ENCODE measurements at regions not wholly inside any gene's neighbourhood (a gene's known extent, or its start where the extent isn't known, plus 50 kb on each side); places are given as distances from the start of the nearest gene placed in this dataset.

GRCh38 chr5:72651779-72652178 lies 144.6 kb upstream of the ZNF366 start:
- Histone ChIP-seq H3K4me3 (no peak overlapping the region), H3K36me3 (no peaks in the 10 kb centered on the region), H3K9me3 (no peaks in the 10 kb centered on the region), H3K4me1 (ENCODE audit: insufficient read depth) (no peaks in the 10 kb centered on the region), H3K27ac (no peak overlapping the region), H3K27me3 (no peaks in the 10 kb centered on the region)
- TF ChIP-seq EP300 (IDR thresholded peaks at IDR 0.05) (no peak), CTCF (IDR thresholded peaks at IDR 0.05) (no peak), POLR2A (IDR thresholded peaks at IDR 0.05) (no peak)
- intact Hi-C loops (cut with DNase I), result no loop called here
- no peak for DNase-seq

- intact Hi-C loops (cut with DNase I), result no loop called here
- WGBS, 3 donors, result 92 to 96% (median 96%) methylated on average over 8 of the region's 8 CpGs
- no peaks in the 10 kb centered on the region for H3K4me1 ChIP-seq (ENCODE audit: insufficient read depth)
- H3K9me3 ChIP-seq, result no peaks in the 10 kb centered on the region
- TF ChIP-seq POLR2A (IDR thresholded peaks at IDR 0.05), result no peak
- TF ChIP-seq CTCF (IDR thresholded peaks at IDR 0.05), result no peak
- TF ChIP-seq EP300 (IDR thresholded peaks at IDR 0.05), result no peak
- H3K4me3 ChIP-seq, result no peak overlapping the region
- no peaks in the 10 kb centered on the region for H3K27me3 ChIP-seq
- no peak for DNase-seq
- H3K27ac ChIP-seq, result no peak overlapping the region
- no peaks in the 10 kb centered on the region for H3K36me3 ChIP-seq
Observed at GRCh38 chr5:72651109-72651508, 143.9 kb upstream of the ZNF366 start.

- no peaks in the 10 kb centered on the region for H3K27me3 ChIP-seq
- no peaks in the 10 kb centered on the region for H3K36me3 ChIP-seq
- intact Hi-C loops (cut with DNase I), result no loop called here
- H3K4me3 ChIP-seq, result no peak overlapping the region
- WGBS, 3 donors, result 73 to 81% (median 74%) methylated on average over 7 of the region's 7 CpGs
- TF ChIP-seq EP300 (IDR thresholded peaks at IDR 0.05), result no peak
- TF ChIP-seq CTCF (IDR thresholded peaks at IDR 0.05), result no peak
- no peak for TF ChIP-seq POLR2A (IDR thresholded peaks at IDR 0.05)
- DNase-seq, result no peak
- no peak overlapping the region for H3K27ac ChIP-seq
- no peaks in the 10 kb centered on the region for H3K9me3 ChIP-seq
- H3K4me1 ChIP-seq (ENCODE audit: insufficient read depth), result no peaks in the 10 kb centered on the region
Observed at GRCh38 chr5:72649449-72649848, 142.2 kb upstream of the ZNF366 start.

GRCh38 chr5:72648480-72648879 lies 141.3 kb upstream of the ZNF366 start:
- no peak overlapping the region for H3K27ac ChIP-seq
- WGBS, 3 donors, result 62 to 80% (median 63%) methylated on average over 1 of the region's 1 CpG
- no peak for DNase-seq

GRCh38 chr5:72647806-72648205 lies 140.6 kb upstream of the ZNF366 start:
- 30 to 45% (median 44%) methylated on average over 2 of the region's 2 CpGs for WGBS, 3 donors
- Histone ChIP-seq H3K4me3 (no peak overlapping the region), H3K27me3 (no peaks in the 10 kb centered on the region), H3K36me3 (no peaks in the 10 kb centered on the region), H3K27ac (no peak overlapping the region), H3K9me3 (no peaks in the 10 kb centered on the region), H3K4me1 (ENCODE audit: insufficient read depth) (no peaks in the 10 kb centered on the region)
- DNase-seq, result no peak
- intact Hi-C loops (cut with DNase I), result no loop called here
- TF ChIP-seq EP300 (IDR thresholded peaks at IDR 0.05) (no peak), POLR2A (IDR thresholded peaks at IDR 0.05) (no peak), CTCF (IDR thresholded peaks at IDR 0.05) (no peak)

More at GRCh38 chr5:72648480-72648879, 141.3 kb upstream of the ZNF366 start:
- intact Hi-C loops (cut with DNase I), result no loop called here
- Histone ChIP-seq H3K4me3 (no peak overlapping the region), H3K36me3 (no peaks in the 10 kb centered on the region), H3K4me1 (ENCODE audit: insufficient read depth) (no peaks in the 10 kb centered on the region), H3K9me3 (no peaks in the 10 kb centered on the region), H3K27me3 (no peaks in the 10 kb centered on the region)
- no peak for TF ChIP-seq EP300 (IDR thresholded peaks at IDR 0.05)

Measured in ovary (tissue), 7 donors.